NCI-H82 treated with DMSO at 0.1 percent for 48 hours (cell line): ENCODE measurements at regions not wholly inside any gene's neighbourhood (a gene's known extent, or its start where the extent isn't known, plus 50 kb on each side); places are given as distances from the start of the nearest gene placed in this dataset.

ENCODE experiments used
- DNase-seq: peaks from one replicate; lab custom pipeline; 2025; ENCODE audit not compliant: unreplicated experiment; lab: John Stamatoyannopoulos, UW

DNA sequence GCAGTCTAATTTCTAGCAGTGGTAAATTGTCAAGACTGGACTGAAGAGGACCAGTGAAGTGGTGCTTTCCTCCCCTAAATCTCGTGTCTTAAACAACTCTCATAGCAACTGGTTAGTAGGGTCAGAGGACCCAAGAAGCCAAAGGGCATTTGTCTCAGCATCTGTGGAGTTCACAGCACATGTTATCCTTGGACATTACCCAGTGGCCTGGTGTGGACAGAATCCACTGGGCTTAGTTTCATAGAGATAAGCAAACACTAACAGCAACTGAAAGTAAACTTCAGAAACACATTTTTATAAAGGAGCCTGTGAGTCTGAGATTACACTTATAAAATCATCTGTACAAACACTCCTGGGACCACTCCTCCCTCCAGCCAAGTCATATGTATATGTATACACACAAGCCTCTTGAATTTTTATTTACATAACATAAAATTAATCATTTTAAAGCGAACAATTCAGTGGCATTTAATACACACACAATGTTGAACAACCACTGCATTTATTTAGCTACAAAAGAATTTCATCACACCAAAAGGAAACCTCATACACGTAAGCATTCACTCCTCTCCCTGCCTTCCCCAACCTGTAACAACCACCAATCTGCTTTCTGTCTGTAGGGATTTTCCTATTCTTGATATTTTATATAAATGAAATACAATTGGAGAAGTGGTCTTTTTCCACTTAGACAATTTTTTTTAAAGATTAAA, 457.8 kb downstream of the RASEF start:
- no peak for DNase-seq

DNA sequence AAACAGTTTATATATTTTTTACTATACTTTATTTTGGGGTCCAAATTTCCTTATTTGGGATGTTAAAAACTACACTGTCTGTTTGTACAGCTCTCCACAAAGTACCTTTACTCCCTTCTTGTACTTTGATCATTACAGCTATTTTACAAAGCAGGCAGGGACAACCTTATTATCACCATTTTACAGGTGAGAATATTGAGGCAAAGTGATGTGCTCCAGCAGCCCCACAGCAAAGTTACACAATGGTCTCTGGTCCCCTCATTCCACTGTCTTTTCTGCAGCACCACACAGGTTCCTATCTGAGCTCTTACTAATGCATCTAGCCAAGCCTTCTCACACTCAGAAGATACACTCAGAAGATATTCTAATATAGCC, 457.3 kb downstream of the RASEF start:
- no peak for DNase-seq

DNA sequence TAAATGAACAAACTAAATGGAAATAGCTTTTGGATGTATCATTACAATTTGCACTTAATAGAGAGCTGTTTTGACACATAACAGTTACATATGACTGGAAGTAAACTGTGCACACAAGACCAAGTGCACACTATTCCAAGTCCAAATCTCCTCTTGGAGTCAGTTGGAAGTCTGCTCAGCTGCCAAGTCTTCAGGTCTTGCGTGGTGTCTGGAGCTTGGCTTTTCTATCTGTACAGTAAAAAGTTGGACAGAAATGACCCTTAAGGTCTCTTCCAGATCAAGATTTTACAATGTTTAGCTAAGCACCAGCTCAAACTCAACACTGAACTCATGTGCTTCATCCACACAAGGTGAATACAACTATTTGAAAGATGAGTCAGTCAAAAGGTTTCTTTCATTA, 456.9 kb downstream of the RASEF start:
- no peak for DNase-seq

DNA sequence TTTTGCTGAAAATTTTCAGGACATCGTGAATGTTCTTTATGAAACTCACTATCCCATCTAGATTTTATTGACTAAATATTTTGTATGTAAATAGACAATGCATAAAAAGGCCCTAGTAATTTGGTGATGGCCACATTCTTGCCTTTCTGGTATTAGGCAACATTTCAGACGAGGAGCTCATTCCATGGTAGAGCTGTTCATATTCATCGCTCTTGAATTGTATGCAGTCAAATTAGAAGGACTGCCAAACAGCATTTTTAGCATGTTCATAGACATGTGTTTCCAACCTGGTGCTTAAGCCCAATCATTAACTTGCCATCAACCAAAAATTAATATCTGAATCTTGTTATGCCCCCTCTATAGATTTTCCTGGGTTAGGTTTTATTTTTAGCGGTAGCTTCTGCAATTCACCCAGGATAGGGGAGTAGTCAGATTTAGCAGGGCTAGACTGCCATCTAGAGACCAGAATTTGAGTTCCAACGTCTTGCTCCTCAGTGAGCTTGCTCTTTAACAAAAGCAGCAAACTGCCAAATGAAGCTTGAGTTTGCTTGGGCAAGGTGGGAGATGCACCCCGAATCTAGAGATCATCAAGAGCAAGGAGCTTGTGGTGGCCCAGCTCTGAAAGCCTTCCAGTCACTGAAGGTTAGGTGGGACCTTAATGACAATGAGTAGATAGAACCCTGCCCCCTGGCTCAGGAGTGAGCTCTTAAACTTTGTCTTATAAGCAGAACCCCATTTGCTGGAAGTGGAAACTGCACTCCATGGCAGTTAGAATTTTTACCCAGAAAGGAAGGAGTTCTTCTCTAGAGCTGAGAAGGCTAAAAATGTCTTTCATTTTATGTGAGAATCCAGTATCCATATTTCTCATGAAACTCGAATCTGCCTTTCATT, 456.2 kb downstream of the RASEF start:
- DNase-seq, result no peak

DNA sequence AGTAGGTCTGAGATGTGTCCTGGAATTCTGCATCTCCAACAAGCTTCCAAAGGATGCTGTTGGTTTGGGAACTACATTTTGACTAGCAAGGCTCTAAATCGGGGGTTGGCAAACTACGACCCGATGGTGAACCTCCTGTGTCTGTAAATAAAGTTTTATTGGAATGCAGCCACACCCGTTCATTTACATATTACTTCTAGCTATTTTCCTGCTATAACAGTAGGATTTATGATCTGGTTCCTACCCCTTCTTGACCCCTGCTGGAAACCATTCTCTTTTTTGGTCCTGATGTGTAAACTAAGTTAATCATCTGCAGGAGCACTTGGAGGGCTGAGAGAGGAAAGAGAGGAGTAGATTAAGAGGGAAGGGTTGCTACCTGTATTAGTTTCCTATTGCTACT, 454.5 kb downstream of the RASEF start:
- no peak for DNase-seq

DNA sequence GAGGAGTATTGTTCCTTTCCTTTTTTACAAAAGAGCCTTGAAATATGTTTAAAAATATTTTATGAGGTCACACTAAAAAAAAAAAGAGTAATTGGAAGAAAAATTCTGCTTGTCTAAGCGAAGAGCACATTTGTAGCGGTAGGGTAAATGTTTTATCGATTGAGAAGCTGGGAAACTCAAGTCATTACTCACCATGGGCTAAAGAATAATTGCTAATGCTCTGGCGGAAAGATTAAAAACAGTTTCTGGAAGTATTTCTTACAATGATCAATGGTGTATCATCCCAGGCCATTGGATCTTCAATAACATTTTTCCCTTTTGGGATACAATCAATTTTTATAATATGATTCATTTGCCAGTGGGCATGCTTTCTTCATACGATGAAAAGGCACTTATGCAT, 450.0 kb downstream of the RASEF start:
- no peak for DNase-seq

DNA sequence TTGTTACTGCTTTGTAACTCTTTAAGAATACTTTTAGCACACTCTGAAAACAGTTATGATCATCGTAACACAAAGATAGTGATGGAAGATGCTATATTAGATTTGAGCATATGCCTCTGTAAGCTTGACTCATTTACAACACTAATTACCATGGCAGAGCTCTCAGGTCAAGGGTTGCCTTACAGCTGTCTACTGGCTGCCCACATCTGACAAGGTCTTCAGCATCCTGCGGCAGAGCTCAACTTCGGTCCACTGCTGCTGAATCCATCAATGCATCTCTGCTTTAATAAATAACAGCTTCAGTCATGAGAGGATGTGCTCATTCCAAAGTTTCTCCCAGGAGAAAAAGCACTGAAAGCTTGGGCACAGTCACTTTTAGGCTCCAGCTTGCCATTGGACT, 449.4 kb downstream of the RASEF start:
- DNase-seq, result no peak

DNA sequence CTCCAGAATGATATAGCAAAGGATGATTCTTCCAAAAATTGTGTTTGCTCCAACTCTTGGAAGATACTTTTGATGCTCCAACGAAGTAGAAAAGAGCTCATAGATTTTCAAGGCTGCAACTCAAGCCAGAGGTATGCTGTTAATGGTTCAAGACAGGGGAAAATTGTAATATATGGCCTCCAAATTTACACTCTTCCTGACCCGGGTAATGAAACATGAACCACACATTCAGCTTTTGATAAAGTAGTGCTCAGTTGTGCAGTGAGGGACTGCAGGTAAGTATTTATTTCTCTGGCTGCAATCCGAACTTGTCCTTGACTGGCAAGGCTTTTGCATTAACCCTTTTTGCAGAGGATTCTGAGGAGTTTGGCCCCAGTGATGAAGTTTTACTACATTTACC, 446.4 kb downstream of the RASEF start:
- DNase-seq, result no peak

DNA sequence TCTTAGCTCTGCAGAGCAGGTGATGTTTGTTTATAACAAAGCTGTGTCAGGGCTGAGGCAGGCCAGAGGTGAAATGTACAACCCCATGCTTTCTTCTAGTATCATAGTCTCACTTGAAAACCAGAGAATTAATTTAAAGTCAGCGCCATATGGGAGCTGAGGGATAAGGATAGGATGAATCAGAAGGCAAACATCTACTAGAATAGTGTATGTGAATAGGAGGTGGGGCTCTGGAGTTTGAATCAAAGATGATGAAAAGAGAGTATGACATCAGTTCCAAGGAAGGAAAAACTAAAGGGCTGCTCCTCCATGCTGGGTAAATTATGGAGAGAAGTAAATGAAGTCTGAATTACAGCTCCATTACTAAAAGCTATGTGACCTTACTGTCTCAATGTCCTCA, 441.5 kb downstream of the RASEF start:
- DNase-seq, result no peak

DNA sequence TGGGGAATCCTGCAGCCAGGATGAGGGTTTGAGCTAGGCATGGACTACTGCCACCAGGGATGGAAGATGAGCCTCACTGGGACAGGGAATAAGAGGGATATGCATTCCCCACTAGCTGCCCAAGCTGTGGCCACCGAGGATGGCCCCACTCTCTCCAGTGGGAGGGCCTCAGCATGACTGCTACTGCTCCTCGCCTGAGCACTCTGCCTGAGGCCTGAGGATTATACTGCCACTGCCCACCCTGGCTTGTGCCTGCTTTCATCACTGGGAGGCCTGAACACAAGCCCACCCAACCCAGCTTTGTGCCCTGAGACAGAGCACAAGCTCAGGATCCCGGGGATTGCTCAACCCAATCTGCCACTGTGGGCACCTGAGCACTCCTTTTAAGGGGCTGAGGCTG, 425.6 kb downstream of the RASEF start:
- DNase-seq, result no peak

DNA sequence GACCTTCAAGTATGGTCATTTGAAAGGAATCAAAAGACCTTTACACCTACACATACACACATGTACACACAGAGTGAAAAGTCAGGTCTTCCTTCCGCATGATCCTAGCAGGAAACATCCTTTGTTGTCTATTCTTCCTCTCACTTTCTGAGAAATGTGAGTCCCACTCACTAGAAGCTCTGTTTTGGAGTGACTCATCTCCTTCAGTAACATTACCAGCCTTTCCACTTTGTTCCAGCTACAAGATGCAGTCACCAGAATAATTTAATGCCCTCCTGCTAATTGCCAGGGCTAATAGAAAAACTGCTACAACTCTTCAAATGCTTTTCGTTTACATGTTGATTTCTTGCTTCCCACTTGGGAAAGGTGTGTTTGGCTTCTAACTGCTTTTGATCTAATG, 417.3 kb downstream of the RASEF start:
- no peak for DNase-seq

DNA sequence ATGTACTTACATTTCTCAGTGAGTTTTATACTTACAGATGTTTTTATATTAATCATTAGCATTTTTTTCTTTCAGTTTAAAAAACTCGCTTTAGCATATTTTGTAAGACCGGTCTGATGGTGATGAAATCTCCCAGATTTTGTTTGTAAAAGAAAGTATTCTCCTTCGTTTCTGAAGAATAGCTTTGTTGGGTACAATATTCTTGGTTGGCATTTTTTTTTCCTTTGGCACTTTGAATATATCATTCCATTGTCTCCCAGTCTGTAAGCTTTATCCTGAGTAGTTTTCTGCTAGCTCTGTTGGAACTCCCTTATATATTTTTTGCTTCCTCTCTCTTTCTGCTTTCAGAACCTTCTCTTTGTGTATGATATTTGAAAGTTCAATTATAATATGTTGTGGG, 412.6 kb downstream of the RASEF start:
- no peak for DNase-seq

DNA sequence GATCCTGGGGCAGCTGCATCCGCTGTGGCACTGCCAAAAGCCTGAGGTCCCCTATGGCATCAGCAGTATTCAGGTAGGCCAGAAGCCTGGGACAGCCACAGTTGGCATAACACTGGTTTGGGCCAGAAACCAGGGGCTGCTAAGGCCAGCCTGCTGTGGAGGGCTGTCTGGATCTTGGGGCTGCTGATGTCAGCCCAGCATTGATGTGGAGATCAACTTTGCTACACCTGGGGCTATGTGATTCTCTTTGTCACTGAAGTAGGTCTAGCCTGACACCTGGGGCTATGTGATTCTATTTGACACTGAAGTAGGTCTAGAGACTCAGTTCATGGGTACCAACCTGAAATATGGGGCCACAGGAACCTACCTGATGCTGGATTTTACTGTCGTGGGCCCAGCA, 411.5 kb downstream of the RASEF start:
- no peak for DNase-seq

DNA sequence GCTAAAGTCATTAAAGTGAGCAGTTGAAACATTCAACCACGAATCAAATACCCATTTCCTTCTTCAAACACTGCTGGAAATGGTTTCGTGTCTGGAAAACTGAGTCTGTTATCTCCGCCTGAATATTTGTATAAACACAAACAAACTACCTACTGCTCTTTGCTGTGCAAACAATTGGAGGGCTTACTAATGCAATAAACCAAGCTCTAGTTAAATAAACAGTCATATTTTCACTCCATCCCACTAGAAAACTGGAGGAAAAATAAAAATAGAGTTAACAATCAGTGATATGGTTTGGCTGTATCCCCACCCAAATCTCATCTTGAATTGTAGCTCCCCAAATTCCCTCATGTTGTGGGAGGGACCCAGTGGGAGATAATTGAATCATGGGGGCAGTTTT, 397.6 kb downstream of the RASEF start:
- DNase-seq, result no peak

DNA sequence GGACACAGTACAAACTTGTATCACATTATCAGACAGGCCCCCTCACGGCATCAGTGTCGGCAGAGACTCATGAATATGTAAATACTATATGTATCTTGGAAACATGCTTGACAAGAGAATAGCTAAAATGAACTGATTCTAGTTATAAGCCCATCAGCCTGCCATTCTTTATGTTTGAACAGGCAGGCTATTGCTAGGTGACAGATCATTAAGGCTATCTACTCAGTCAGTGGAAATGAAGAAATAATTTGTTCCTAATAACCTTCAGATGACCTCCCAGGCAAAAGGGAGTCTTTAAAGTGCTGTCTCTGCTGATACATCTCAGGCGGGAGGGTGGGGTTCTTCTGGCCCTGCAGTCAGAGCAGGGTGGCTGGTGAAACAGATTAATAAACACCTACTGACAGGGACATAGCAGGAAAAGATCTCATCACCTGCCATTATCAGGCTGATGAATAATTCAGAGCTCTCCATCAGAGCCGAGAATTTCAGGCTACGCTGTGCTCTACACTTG, 394.2 kb downstream of the RASEF start:
- DNase-seq, result no peak

DNA sequence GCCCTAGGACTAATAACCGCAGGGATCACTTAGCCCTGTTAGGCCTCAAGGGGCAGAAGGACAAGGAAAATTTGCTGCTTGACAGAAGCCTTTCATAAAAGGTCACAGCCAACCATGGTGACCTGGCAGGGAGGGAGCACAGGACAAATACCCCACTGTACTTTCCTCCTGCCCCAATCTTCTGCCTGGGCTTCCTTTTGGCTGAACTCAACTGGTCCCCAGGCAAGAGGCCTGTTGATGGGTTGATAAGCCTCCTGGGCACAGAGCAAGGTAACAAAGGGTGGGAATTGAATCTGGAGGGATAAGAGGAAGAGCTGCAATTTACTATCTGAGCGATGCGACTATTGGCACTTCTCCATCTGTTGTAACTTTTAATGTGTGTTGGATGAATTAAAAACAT, 392.9 kb downstream of the RASEF start:
- DNase-seq, result no peak

DNA sequence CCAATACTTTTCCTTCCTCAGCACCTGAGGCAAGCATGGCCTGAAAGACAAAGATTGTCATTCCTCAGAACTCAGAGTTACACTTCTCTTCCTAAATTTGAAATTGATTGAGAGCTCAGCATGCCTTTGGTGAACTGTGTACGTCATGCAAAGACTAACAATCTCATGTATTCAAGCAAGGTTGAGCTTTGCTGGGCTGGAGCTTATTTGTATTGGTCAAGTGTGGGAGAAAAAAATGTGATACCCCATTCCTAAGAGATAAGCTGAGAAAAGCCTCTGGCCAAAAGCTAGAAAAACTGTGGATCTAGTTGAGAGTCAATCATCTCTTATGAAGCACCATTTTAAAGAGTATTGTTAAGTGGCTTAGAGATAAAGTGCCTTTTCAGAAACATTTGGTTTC, 392.2 kb downstream of the RASEF start:
- no peak for DNase-seq

DNA sequence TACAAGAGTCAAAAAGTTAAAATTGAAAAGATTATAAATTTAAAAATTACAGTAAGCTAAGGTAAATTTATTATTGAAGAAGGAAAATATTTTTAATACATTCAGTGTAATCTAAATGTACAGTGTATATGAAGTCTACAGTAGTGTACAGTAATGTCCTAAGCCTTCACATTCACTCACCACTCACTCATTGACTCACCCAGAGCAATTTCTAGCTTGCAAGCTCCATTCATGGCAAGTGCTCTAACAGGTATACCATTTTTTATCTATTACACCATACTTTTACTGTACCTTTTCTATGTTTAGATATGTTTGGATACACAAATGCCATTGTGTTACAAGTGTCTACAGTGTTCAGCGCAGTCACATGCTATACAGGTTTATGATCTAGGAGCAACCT, 389.7 kb downstream of the RASEF start:
- no peak for DNase-seq

DNA sequence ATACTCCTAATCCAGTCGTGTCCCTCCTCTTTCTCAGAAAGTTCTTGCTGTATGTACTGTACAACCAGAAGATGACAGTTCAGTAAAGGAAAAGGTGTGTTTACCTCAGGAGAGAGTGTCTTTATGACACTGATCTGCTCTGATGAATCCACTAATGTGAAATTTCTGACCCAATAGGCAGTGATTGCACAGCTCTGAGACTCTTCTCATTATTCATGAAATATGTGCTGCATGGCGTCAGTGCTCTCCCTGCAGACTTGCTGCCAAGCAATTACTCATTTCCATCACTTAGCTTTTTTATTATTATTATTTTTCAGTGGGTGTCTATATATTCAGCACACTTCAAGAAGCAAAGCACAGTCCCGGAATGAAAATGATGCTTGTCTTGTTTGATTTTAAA, 389.0 kb downstream of the RASEF start:
- no peak for DNase-seq

DNA sequence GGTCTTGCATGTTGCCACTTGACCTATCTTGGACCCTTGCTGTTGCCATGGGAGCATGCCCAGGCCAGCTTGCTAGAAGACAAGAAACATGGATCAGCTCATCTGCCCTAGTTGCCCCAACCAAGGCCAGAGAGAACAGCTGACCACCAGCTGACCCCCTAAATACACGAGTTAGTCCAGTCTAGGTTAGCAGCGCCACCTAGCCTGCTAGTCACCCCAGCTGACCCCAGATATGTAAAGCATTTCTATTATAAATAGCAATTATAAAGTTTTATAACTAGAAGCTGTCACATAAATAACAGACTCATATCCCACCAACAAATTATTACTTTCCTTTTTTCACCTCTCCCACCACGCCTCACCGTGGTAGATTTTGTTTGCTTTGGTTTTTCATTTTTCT, 387.8 kb downstream of the RASEF start:
- DNase-seq, result no peak

DNA sequence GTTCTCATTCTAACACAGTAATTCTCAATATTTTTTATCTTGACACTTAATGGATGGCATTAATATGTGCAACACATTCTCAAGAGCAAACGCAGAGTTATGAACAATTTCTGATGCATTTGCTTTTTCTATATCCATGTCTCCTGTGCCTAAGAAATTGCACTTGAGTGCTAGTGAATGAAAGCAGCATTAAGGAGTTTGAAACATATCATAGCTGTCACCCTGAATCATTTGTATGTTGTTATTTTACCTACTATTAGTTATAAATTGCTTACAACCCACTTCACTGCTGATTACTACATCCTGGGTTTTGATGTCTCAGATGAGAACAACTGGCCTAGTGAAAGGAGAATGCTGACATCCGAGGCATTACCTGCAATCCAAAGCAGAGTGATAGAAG, 387.3 kb downstream of the RASEF start:
- DNase-seq, result no peak

DNA sequence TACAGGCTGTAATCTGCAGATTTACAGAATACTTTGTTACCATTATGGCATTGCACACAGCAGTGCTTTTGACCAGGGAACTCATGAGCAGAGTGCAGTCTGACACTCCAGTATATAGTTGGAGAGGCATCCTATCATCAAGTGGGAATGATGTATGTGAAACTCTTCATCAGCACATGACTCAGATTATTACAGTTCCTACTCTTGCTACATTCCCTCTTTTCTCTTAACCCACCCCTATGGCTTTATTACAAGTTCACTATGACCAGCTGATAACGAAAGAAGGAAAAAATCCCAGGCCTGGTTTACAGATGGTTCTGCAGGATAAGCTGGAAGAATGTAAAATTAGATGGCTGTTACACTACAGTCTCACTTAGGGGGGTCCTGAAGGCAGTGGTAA, 385.9 kb downstream of the RASEF start:
- no peak for DNase-seq

DNA sequence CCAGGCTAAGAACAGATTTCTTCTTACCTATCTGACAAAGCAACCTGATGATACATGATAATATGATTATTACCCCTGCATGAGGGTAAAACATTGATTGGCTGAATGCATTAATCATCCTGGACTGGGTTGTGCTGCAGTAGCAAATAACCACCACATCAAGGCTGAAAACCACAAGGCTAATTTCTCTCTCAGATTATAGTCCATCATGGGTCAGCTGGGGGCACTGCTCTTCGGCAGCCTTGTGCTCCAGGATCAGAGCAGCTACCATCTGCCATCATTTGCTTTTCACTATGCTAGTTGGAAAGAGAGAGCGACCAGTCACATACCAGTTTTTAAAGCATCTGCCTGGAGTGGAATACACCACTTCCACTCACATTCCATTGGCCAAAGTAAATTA, 383.5 kb downstream of the RASEF start:
- peak; percentile 84 for DNase-seq
